GM18508 (cell line): ENCODE measurements at regions not wholly inside any gene's neighbourhood (a gene's known extent, or its start where the extent isn't known, plus 50 kb on each side); places are given as distances from the start of the nearest gene placed in this dataset.

Experiments used
- ATAC-seq: cut with Tn5 transposase; IDR thresholded peaks from one replicate; pipeline ENCODE4 v1.9.1; 2021; ENCODE audit warnings: moderate number of reproducible peaks; ENCODE audit not compliant: insufficient read depth, unreplicated experiment

DNA sequence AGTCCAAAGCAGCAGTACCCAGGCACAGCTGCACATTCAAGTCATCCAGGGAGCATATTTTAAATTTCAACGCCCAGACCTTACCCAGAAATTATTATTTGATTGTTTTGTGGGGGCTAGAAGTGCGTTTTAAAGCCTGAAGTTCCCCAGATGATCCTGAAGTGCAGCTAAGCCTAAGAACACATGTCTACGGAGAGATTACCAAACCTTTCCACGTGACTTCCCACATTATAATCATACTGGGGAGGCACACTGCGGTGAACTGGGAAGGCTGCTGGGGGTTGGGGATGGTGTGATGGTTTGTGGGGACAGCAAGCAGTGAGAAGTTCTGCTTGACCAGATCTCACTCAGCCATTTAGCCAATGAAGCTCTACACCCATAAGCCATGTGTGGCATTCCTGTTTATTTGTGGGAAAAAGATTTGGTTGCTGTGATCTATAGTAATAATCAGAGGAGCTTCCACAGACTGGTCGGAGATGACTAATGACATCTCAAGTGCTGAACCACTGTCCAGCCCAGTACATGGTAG, 93.4 kb upstream of the CDH6 start:
- ATAC-seq, result no peak

DNA sequence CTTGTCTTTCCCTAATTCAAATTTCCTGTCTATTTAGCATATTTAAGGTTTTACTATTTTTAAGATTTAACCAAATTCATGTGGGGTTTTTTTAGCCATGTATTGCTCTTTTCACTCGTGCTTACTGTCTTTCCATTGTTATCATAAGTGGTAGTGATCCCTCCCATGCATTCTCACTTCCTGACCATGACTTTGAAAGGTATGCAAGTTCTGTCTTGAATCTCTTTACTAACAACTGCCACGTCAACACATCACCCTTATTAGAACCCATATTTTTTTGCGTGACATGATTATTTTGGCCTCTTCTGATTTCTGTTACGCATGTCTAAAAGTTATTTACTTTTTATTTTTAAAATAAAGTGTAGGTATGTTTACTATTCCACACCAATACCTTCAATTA, 94.7 kb upstream of the CDH6 start:
- ATAC-seq, result no peak

DNA sequence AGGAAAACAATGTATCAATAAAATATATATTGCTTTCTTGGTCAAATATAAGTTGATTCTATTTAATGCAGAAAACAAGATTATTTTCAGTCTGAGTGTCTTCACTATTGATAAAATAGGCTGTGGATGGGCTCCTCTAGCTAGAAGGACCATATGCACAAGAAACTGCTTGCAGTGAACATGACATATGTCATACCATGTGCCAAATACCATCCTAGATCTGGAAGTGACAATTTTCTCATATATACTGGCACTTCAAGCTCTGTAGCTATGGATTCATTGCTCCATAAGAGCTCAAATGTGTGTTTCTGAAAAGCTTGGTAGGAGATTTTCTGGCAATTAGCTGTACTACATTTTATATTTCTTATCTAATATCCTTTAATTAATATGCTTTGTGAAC, 95.6 kb upstream of the CDH6 start:
- ATAC-seq, result no peak

DNA sequence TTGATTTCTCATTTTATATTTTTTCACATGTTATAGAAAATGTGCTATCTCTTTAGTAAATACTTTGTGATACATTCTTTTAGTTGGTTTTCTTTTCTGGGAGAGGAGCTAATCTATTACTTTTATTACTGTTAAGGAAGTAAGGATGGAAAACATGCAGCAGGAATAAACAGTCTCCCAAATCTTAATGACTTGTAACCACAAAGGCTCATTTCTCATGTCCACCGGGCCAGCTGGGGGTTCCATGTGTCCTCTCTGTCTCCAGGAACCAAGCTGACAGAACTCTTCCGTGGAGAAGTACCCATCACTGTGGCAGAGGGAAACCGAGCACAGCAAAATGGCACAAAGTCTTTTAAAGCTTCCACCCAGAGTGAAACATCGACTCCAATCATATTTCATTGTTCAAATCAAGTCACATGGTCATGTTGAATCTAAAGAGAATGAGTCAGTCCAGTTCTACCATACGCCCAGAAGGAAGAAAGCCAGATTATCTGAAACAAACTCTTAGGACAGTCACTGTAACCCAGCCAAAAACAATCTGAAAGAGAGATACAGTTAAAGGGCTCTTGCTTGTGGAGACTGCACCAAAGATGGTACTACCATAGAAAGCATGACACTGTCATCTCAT, 97.1 kb upstream of the CDH6 start:
- ATAC-seq, result no peak

DNA sequence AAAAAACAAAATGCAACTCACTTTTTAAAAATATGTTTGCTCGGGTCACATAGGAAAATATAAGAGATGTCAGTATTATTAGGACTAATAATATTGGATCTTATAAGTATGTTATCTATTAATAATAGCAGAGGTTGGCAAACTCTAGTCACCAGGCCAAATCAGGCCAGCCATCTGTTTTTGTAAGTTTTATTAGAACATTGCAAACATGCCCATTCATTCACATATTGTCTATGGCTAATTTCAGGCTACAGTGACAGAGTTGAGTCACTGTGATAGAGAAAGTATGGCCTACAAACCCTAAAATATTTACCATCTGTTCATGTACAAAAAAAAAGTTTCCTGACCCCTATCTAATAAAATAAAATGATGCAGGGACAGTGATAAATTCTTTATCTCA, 97.7 kb upstream of the CDH6 start:
- ATAC-seq, result no peak

DNA sequence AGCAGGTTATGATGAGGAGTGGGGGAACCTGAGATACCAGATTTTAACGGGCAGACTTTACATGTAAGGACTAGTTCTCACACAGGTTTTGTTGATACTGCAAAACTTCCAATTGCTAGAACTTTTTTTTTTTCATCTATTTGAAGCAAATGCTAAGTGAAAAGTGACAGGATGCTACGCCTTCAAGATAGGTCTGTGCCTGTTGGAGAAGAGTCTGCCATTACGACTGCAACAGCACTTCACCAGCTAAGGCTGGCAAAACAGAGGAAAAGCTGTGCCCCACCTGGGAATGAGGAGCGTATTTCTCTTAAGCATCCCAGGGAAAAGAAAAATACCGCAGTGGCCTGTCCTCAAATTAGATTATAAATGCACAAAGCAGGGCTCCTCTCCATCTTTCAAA, 102.0 kb upstream of the CDH6 start:
- no peak for ATAC-seq

DNA sequence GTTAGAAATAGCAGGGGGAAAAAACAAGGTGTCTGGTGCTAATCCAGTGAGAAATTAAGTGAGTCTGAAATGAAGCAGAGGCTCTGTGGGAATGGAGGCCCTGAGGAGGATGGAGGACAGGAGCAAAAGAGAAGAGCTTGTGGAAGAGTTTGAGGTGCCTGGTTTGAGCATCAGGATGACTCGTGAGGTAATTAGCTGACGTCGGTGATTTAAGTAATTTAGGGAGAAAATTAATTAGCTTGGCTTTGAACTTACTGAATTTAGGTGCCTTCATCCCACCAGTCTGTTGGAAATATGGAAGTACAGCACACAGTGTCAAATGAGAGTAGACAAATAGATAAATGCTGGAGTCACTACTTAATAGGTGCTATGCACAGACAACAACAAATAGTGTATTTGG, 103.0 kb upstream of the CDH6 start:
- ATAC-seq, result no peak

DNA sequence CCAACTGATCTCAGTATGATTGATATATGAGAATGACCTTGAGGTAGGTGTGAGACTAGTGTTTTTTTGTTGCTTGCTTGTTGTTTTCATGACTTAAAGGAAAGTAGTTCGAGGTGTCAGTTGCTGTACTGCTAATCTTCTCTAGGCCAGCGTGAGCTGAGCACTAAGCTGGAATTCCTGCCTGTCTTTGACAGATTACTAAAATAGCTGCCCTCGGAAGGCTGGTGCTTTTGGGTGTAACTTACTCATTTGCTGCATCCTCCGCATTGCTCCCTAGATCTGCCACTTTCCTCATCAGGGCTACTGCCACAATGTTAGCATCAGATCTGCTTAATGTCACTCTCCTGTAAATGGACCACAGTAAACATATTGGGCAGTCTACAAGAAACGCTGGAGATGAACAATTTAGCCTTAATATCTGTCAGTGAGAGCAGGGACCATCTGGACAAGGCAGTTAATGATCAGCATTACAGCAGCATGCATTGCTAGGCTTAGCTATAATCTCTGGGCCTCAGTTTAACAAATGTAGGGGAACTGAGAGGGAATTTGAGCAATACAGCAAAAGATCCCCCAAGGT, 106.6 kb upstream of the CDH6 start:
- ATAC-seq, result no peak

DNA sequence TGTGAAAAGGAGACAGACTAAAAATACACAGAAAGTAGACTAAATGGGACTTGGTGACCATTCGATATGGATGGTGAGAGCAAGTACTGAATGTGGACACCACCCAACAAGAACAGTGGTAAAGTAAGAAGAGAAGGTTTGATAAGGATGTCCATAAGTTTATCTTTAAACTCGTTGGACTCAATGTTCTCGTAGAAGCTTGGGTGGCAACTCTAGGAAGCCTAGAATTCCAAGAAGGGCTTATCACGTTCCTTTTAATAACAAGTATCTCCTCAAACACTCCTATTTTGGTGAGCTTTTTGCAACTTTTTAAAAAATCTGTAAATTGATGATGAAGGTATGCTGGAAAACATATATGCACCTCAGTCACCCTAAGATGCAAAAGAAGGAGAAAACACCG, 108.6 kb upstream of the CDH6 start:
- ATAC-seq, result no peak

DNA sequence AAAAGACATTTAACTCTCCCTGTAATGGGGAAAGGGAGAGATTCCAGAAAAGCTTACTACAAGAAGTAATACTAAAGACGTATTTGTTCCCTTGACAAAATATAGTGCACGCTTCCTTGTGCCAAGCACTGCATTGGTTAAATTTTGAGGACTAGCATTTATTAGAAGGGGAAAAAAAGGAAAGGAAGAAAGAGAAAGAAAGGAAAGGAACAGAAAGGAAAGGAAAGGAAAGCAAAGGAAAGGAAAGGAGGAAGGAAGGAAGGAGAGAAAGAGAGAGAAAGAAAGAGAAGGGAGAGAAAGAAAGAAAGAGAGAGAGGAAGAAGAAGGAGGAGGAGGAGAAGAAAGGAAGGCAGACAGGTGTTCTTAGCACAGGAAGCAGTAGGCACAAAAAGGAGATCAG, 110.1 kb upstream of the CDH6 start:
- no peak for ATAC-seq

DNA sequence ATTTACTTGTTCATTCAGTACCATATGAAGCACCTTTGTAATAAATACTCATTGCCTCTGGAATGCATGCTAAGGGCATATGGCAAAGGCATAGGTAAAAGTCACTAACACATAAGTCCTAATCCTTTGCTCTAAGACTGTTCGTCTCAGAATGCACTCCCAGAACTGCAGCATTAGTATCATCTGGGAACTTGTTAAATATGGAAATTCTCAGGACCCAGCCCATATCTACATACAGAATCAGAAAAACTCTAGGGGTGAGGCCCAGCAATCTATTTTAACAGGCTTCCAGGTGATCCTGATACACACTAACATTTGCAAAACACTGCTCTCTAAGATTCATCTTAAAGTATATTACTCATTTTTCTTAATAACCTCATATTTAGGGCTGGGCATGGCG, 113.8 kb upstream of the CDH6 start:
- ATAC-seq, result no peak

DNA sequence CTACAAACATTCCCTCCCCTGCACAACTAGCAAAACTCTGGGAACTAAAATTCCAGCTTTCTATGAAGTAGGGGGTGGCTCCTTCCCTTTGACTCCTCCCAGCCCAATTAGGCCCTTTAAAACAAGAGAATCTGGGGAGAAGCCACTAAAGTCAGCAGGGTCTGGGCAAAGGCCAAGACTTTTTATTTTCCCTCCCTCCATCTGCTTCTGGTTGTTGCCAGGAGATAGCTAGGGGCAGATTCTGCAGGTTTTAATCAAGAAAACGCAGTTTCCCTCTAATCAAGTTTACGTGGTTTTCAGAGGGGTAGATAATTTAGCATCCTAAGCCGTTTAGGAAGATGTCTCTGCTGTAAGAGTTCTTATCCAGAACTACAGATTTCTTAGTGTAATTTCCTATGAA, 114.5 kb upstream of the CDH6 start:
- no peak for ATAC-seq

DNA sequence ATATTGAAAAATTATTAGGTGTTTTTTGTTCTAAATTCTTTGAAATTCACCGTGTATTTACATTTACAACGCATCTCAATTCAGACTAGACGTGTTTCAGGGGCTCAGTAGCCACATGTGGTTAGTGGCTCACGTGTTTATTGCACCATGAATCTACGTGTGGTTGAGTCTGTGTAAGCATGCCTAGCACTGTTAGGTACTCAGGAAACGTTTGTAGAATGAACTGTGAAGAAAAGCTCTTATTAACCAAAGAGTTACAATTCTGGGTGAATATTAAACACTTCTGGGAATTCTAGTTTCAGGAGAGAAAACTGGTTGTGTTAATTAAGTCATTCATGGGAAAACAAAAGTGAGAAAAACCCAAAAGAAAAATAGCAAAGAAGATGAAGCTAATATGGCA, 117.5 kb upstream of the CDH6 start:
- no peak for ATAC-seq

DNA sequence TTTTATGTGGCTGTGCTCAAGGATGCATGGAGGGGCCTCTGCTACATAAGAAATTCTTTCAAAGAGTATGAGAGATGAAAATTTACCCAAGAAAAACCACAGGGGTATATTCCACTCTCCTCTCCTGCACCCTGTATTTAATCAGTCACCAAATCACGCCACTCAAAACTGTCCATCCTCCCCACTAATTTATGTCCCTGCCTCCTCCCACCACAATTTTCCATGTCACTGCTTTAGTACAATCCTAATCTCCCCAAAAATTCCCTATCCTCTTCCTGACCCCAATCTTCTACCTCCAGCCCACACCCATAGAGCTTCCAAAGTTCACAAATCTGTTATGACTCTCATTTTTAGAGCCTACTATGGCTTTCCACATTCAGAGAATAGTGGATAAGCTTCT, 125.2 kb upstream of the CDH6 start:
- no peak for ATAC-seq

DNA sequence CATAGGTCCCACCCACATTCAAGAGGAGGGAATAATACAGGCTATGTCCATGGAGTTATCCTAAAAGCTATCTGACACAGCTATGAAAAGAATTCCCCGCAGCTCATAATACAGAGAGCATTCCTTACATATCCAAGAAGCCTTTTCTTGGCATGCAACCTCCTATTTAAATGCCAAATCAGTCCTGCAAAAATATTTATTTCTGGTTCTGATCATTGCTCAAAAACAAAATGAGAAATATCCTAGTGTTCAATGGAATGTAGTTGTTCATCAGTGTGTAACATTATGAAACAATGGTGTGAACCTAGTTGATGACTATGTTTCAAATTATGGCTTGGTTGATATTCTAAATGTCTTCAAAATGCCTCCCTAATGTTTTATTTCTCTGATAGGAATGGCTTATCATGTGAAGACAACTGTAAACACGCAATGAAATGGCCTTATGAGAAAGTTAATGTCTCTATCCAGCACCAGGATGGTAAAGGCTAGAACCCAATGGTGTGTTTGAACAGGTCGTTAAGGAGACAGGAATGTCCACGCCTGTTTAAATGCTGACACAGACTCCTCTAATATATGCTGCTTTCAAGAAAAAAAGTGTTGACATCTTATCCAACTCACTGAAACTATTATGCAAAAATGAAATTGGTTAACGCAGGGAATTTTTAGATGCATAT, 126.7 kb upstream of the CDH6 start:
- no peak for ATAC-seq

DNA sequence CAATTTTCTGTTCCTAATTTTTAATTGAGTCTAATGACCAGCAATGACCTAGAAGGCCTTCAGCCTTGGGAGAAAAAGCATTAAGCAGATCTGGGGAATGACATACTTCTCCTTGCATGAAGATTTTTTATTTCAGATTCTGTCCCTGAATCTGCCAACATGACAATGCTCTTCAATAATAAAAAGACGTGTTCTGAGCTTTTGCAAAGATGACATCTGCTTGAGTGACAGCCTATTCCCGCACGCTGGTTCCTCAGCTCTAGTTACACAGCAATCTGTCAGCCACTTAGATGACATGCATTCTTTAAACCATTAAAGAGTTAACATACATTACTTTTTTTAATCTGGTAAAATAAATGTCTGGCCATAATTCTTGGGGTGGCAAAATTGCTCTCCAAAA, 129.3 kb upstream of the CDH6 start:
- ATAC-seq, result no peak

DNA sequence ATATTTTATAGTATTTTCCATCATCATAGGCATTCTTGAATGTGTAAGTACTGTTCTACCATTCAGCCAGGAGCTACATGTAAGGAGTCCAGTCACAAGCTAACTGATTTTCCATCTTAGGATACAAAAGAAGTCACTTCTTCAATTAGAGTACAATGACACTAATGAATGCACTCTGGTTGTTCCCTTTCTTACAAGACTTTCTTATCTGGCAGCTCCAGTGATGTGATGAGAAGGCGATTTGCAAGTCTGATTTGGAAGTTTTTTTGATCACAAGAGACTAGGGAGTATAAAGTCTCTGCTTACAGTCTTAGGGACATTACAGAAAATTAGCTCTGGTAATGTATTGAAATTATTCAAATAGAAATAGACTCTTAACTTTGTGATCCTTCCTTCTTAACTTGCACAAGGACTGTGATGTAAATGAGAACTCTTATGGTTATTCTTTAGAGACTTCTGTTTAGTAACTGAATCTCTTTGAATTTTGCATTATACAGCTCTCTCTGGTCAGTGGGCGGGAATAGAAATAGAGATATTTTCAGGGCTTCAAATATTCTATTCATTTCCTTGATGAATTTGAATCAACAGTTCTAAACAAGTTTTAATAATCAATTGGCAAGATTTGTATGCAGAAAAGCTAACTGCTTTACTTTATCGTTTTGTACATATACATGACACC, 130.4 kb upstream of the CDH6 start:
- no peak for ATAC-seq

DNA sequence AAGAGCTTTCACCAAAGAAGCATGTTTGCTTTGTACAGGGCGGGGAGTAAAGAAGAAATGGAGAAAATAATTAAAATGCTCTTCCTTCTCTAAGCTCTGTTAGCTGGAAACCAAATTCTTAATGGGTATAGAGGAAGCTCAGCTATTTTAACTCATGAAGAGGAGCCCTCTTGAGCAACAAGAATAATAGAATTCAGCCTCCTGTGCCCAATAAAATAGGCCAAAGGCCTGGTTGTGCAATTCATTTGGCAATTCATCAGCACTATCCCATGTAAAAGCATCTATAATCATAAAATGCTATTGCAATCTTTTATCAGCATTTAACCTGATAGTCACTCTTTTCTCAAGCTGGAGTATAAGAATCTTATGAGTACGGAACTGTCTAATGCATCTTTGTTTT, 133.6 kb upstream of the CDH6 start:
- ATAC-seq, result no peak

DNA sequence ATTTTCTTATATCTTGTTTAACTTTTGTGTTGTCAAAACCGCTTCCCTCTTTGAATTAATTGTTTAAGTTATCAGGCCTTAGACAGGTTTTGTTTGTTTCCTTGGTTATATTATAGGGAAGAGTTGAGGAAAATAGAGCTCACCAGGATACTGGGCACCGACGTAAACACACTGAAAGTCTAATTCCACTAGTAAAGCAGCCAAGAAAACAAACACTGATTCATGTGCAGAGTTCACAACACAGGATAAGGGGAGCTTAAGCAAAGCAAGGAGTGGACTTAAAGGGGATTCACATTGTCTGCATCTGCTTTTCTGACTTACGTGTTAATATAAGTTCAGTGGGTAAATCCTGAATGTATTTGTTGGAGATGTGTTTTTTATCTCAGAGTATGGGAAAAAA, 139.0 kb upstream of the CDH6 start:
- ATAC-seq, result no peak

DNA sequence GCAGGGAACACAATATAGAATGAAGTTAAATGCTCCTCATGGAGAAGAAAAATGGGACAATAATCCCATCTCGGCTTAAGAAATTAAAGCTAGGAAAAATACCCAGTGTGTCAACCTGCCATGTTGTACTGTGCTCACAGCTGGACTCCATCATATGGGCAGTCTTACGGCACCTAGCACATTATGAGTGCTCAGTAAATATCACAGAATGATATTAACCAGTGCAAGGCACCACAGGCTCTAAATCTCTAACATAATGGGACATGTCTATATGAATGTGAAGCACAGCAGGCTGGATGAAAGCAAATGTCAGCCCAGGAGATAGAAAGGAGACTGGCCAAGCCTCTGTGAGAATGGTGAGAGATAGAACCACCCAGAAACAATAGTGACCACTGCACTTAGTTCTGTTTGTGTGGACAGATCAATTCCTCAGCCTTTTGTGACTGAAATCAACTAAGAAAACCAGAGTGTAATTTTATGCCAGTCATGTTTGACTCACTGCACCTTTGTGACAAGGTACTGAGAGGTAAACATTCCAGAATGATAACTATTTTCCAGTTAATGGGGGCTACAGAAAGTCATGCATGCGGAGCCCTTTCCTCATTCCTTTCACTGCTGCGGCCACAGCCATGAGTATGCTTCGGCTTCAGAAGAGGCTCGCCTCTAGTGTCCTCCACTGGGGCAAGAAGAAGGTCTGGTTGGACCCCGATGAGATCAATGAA, 140.4 kb upstream of the CDH6 start:
- ATAC-seq, result no peak

DNA sequence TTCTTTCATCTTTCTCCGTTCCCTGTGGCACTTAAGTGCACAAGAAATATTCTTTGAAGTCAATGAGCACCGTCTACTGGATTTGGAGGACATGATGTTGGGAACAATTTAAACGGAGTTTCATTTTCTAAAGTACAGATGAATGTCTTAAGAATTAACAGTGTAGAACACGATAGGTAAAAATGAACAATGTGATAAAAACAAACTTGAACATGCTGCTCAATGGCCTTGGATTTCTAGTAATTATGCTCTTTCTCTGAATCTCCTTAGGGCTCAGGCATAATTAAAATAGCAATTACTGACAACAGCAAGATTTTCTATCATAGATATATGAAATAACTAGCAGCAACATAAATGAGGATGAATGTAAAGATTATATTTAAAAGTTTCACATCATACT, 142.2 kb upstream of the CDH6 start:
- ATAC-seq, result no peak
